ENCODE measurements at regions not wholly inside any gene's neighbourhood (a gene's known extent, or its start where the extent isn't known, plus 50 kb on each side); places are given as distances from the start of the nearest gene placed in this dataset.

DNA sequence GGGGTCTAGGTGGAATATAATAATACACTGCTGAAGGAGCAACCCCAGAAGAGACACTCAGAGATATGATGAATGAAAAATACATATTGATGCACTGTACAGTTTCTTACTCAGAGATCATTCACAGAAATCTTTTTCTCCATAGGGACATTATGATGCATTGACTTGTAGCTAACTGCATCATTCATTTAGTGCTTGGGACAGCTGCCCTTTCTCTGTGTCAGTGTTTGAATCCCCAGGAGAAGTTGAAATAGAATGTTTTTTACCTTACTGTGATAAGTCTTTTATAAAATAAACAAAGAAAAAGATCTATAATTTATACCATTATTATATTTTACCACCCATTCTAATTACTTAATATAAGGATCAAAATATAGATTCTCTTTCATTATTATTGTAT, 91.7 kb upstream of the DSEL start:
- no peak overlapping the region for H3K4me3 Mint-ChIP-seq
- no peaks in the 10 kb centered on the region for H3K4me1 Mint-ChIP-seq
- intact Hi-C loops (cut with micrococcal nuclease), result no loop called here
- Histone ChIP-seq H3K9me3 (ENCODE audit: control insufficient read depth in 1 of 2, low read length in 2 of 2) (no peaks in the 10 kb centered on the region), H3K27ac (ENCODE audit: low read depth, low read length) (no peak overlapping the region), H3K36me3 (ENCODE audit: insufficient read depth, low read length) (no peaks in the 10 kb centered on the region), H3K27me3 (ENCODE audit: insufficient read depth, low read length) (no peaks in the 10 kb centered on the region), H3K4me3 (ENCODE audit: low read length in 2 of 2) (no peak overlapping the region), H3K4me1 (ENCODE audit: insufficient read depth, low read length) (no peaks in the 10 kb centered on the region)
- no peaks in the 10 kb centered on the region for H3K36me3 Mint-ChIP-seq
- no peak for DNase-seq
- H3K9me3 Mint-ChIP-seq, result peaks cover 0 to 3% (median 0%) of the 10 kb centered on the region in 8 donors
- no peak overlapping the region for H3K27ac Mint-ChIP-seq
- POLR2A ChIA-PET (ENCODE audit: partially characterized antibody), result no interaction called here
- CTCF ChIA-PET (ENCODE audit: partially characterized antibody), result no interaction called here
- no peaks in the 10 kb centered on the region for H3K27me3 Mint-ChIP-seq

DNA sequence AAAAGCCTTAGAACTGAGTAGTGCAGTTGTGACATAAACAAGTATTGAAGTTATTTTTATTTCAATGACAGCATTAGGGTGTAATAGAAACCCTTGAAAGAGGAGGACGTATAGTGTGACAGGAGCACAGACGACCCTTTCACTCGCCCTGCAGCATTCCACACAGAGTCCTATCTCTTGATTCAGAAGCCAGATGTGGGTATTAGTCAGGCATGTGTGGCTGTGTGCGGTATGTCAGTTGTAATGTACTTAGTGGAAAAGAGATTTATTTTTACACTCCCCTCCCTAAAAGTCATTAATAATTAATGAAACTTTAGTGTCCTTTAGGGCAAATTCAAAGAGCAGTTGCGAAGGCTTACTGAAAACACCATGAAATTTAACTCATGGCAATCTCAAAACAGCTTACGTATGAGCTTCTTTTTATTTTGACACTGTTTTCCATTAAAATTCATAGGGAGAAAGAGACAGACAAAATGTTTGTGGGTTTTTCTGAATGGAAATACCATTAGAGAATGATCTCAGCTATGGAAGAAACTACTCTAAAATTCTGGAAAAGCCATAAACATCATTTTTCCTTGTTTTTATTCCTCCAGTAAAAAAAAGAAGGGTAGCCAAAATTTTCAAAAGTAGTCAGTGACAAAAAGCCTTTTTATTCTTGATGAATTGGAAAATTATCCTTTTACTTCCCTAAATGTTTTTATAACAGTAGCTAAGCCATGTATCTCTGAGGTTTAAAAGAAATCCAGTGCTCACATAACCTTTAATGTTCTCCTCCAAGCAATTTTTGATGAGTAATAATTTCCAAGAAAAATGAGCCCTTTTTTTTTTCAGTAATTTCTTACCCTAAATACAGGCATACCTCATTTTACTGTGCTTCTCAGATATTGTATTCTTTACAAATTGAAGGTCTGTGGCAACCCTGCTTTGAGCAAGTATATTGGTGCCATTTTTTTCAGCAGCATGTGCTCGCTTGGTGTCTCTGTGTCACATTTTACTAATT, 84.0 kb upstream of the DSEL start:
- Histone ChIP-seq H3K9me3 (ENCODE audit: control insufficient read depth in 1 of 2, low read length in 2 of 2) (no peaks in the 10 kb centered on the region), H3K36me3 (ENCODE audit: insufficient read depth, low read length) (no peaks in the 10 kb centered on the region), H3K4me3 (ENCODE audit: low read length in 2 of 2) (no peak overlapping the region), H3K4me1 (ENCODE audit: insufficient read depth, low read length) (no peaks in the 10 kb centered on the region), H3K27me3 (ENCODE audit: insufficient read depth, low read length) (no peaks in the 10 kb centered on the region), H3K27ac (ENCODE audit: low read depth, low read length) (no peak overlapping the region)
- Mint-ChIP-seq H3K27ac (no peak overlapping the region), H3K9me3 (peaks cover 0 to 7% (median 4%) of the 10 kb centered on the region in 8 donors), H3K36me3 (no peaks in the 10 kb centered on the region), H3K4me3 (no peak overlapping the region), H3K27me3 (peaks cover 0 to 2% of the 10 kb centered on the region in 2 donors), H3K4me1 (no peaks in the 10 kb centered on the region)
- ChIA-PET CTCF (ENCODE audit: partially characterized antibody) (no interaction called here), POLR2A (ENCODE audit: partially characterized antibody) (no interaction called here)
- DNase-seq, result no peak
- intact Hi-C loops (cut with micrococcal nuclease), result no loop called here

DNA sequence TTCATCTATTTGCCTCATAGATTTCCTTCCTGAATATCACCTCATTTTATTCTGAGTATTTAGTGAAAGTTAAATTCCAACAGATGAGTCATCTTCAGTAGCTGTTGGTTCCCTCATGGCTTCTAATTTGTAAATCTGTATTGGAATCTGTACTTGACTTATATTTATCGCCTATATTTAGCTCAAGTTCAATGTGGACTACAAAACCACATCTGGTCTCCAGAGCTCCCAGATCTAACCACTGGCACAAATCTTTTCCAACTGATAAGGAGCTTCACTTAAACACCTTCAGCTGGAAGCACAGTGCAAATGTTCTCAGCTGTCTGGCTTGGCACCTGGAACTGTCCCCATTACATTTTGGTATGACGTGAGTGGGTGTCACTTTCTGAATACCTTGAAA, 82.8 kb upstream of the DSEL start:
- Mint-ChIP-seq H3K27ac (no peak overlapping the region), H3K9me3 (peaks cover 0 to 7% (median 4%) of the 10 kb centered on the region in 8 donors), H3K36me3 (no peaks in the 10 kb centered on the region), H3K4me3 (no peak overlapping the region), H3K4me1 (no peaks in the 10 kb centered on the region), H3K27me3 (peaks cover 0 to 2% of the 10 kb centered on the region in 2 donors)
- Histone ChIP-seq H3K4me1 (ENCODE audit: insufficient read depth, low read length) (no peaks in the 10 kb centered on the region), H3K9me3 (ENCODE audit: control insufficient read depth in 1 of 2, low read length in 2 of 2) (no peaks in the 10 kb centered on the region), H3K4me3 (ENCODE audit: low read length in 2 of 2) (no peak overlapping the region), H3K27me3 (ENCODE audit: insufficient read depth, low read length) (no peaks in the 10 kb centered on the region), H3K27ac (ENCODE audit: low read depth, low read length) (no peak overlapping the region), H3K36me3 (ENCODE audit: insufficient read depth, low read length) (no peaks in the 10 kb centered on the region)
- ChIA-PET POLR2A (ENCODE audit: partially characterized antibody) (no interaction called here), CTCF (ENCODE audit: partially characterized antibody) (no interaction called here)
- intact Hi-C loops (cut with micrococcal nuclease), result no loop called here
- no peak for DNase-seq

DNA sequence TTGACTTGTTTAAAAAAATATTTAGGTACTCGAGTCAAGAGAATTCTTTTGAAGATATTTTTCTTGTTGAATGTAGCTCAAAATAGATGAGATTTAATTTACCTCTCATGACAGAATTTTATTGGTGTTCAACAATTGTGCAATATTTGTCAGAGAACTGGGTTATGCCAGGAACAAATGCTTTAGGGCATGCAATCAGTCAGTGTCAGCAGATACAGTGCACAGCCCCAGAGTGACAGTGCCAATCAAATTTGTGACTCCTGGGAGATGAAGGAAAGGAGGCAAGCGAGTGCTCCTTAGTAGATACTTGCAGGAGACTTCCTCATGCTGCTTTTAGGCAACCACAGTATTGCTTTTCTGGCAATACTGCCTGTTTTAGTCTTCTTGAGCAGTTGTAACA, 81.2 kb upstream of the DSEL start:
- intact Hi-C loops (cut with micrococcal nuclease), result no loop called here
- H3K27me3 ChIP-seq (ENCODE audit: insufficient read depth, low read length), result no peaks in the 10 kb centered on the region

DNA sequence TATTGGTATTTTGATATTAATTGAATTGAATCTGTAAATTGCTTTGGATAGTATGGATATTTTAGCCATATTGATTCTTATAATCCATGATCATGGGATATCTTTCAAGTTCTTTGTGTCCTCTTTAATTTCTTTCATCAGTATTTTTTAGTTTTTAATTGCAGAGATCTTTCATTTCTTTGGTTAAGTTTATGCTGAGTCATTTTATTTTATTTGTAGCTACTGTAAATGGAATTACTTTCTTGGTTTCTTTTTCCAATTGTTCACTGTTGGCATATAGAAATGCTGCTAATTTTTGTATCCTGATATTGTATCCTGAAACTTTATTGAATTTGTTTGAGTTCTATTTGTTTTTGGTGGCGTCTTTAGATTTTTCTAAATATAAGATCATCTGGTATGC, 79.5 kb upstream of the DSEL start:
- no peaks in the 10 kb centered on the region for H3K4me1 ChIP-seq (ENCODE audit: insufficient read depth, low read length)
- no peak overlapping the region for H3K4me3 Mint-ChIP-seq
- no peak overlapping the region for H3K27ac ChIP-seq (ENCODE audit: low read depth, low read length)
- no peaks in the 10 kb centered on the region for H3K36me3 ChIP-seq (ENCODE audit: insufficient read depth, low read length)
- H3K27me3 ChIP-seq (ENCODE audit: insufficient read depth, low read length), result no peaks in the 10 kb centered on the region
- H3K4me3 ChIP-seq (ENCODE audit: low read length in 2 of 2), result no peak overlapping the region
- no peaks in the 10 kb centered on the region for H3K4me1 Mint-ChIP-seq
- intact Hi-C loops (cut with micrococcal nuclease), result no loop called here
- ChIA-PET CTCF (ENCODE audit: partially characterized antibody) (no interaction called here), POLR2A (ENCODE audit: partially characterized antibody) (no interaction called here)
- no peaks in the 10 kb centered on the region for H3K9me3 ChIP-seq (ENCODE audit: control insufficient read depth in 1 of 2, low read length in 2 of 2)
- H3K27ac Mint-ChIP-seq, result no peak overlapping the region
- no peak for DNase-seq
- no peaks in the 10 kb centered on the region for H3K36me3 Mint-ChIP-seq
- peaks cover 0 to 7% (median 2%) of the 10 kb centered on the region in 8 donors for H3K9me3 Mint-ChIP-seq
- peaks cover 0 to 2% of the 10 kb centered on the region in 2 donors for H3K27me3 Mint-ChIP-seq

More for the DNA sequence above, 81.2 kb upstream of the DSEL start:
- DNase-seq, result no peak
- ChIA-PET POLR2A (ENCODE audit: partially characterized antibody) (no interaction called here), CTCF (ENCODE audit: partially characterized antibody) (no interaction called here)
- Mint-ChIP-seq H3K4me3 (no peak overlapping the region), H3K36me3 (no peaks in the 10 kb centered on the region), H3K27ac (no peak overlapping the region), H3K27me3 (peaks cover 0 to 2% of the 10 kb centered on the region in 2 donors), H3K4me1 (no peaks in the 10 kb centered on the region), H3K9me3 (peaks cover 0 to 7% (median 3%) of the 10 kb centered on the region in 8 donors)
- Histone ChIP-seq H3K4me3 (ENCODE audit: low read length in 2 of 2) (no peak overlapping the region), H3K4me1 (ENCODE audit: insufficient read depth, low read length) (no peaks in the 10 kb centered on the region), H3K9me3 (ENCODE audit: control insufficient read depth in 1 of 2, low read length in 2 of 2) (no peaks in the 10 kb centered on the region), H3K27ac (ENCODE audit: low read depth, low read length) (no peak overlapping the region), H3K36me3 (ENCODE audit: insufficient read depth, low read length) (no peaks in the 10 kb centered on the region)

DNA sequence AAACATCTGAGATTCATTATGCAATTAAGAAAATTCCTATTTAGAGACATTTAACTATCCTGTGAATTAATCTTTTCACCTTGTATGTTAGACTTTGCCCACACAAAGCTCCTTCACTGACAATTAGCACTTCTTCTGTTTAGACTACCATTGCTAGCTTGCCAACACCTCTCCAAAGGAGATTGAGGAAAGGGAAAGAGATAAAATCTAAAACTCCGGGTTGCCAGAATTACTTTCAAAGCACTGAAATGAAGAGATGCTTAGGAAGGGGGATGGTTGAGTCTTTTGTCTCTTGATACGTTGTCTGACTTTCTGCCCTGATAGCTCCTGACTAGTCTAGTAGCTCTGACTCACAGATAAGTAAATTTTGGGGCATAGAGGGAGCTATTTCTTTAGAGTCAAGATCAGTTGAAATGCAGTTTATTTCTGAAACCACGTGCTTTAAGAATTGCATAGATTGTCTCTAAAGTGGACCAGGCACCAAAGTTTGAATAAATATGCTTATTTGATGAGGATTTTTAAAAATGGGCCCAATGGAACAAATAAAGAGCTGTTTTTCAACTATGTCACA, 74.1 kb upstream of the DSEL start:
- CTCF ChIA-PET (ENCODE audit: partially characterized antibody), result no interaction called here
- Mint-ChIP-seq H3K4me3 (no peak overlapping the region), H3K36me3 (no peaks in the 10 kb centered on the region), H3K27ac (no peak overlapping the region), H3K27me3 (no peaks in the 10 kb centered on the region), H3K9me3 (peaks cover 0 to 4% (median 0%) of the 10 kb centered on the region in 8 donors), H3K4me1 (no peaks in the 10 kb centered on the region)
- Histone ChIP-seq H3K4me1 (ENCODE audit: insufficient read depth, low read length) (no peaks in the 10 kb centered on the region), H3K27ac (ENCODE audit: low read depth, low read length) (no peak overlapping the region), H3K36me3 (ENCODE audit: insufficient read depth, low read length) (no peaks in the 10 kb centered on the region), H3K9me3 (ENCODE audit: control insufficient read depth in 1 of 2, low read length in 2 of 2) (no peaks in the 10 kb centered on the region), H3K27me3 (ENCODE audit: insufficient read depth, low read length) (no peaks in the 10 kb centered on the region), H3K4me3 (ENCODE audit: low read length in 2 of 2) (no peak overlapping the region)
- POLR2A ChIA-PET (ENCODE audit: partially characterized antibody), result no interaction called here
- no peak for DNase-seq
- intact Hi-C loops (cut with micrococcal nuclease), result no loop called here

DNA sequence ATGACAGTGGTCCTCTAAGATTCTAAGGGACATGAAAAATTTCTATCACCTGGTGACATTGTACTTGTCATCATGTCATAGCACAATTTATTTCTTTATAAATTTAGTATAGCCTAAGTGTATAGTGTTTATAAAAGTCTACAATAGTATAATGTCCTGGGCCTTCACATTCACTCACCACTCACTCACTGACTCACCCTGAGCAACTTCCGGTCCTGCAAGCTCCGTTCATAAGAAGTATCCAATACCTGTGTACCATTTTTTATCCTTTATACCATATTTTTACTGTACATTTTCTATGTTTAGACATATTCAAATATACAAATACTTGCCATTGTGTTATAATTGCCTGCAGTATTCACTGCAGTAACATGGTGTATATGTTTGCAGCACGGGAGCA, 72.8 kb upstream of the DSEL start:
- Histone ChIP-seq H3K9me3 (ENCODE audit: control insufficient read depth in 1 of 2, low read length in 2 of 2) (no peaks in the 10 kb centered on the region), H3K4me3 (ENCODE audit: low read length in 2 of 2) (no peak overlapping the region), H3K27me3 (ENCODE audit: insufficient read depth, low read length) (no peaks in the 10 kb centered on the region), H3K4me1 (ENCODE audit: insufficient read depth, low read length) (no peaks in the 10 kb centered on the region), H3K36me3 (ENCODE audit: insufficient read depth, low read length) (no peaks in the 10 kb centered on the region), H3K27ac (ENCODE audit: low read depth, low read length) (no peak overlapping the region)
- Mint-ChIP-seq H3K9me3 (no peaks in the 10 kb centered on the region), H3K4me3 (no peak overlapping the region), H3K36me3 (no peaks in the 10 kb centered on the region), H3K4me1 (no peaks in the 10 kb centered on the region), H3K27ac (no peak overlapping the region), H3K27me3 (no peaks in the 10 kb centered on the region)
- DNase-seq, result no peak
- POLR2A ChIA-PET (ENCODE audit: partially characterized antibody), result no interaction called here
- intact Hi-C loops (cut with micrococcal nuclease), result no loop called here
- CTCF ChIA-PET (ENCODE audit: partially characterized antibody), result no interaction called here

Data from CD4-positive, alpha-beta memory T cell (primary cell).